GM12891 (cell line): ENCODE measurements at regions not wholly inside any gene's neighbourhood (a gene's known extent, or its start where the extent isn't known, plus 50 kb on each side); places are given as distances from the start of the nearest gene placed in this dataset.
A peak's percentile ranks its signal among the peaks of the same experiment; 100 is the strongest.
"Not testable (repeated sequence)": the region's sequence is repeated elsewhere in the genome, so short reads cannot be mapped to it uniquely, and the experiment has no call there.

Experiments used
- DNase-seq: peaks from one replicate; pipeline ENCODE4 v3.0.0; 2011; ENCODE audit warnings: low spot score; ENCODE audit not compliant: insufficient read length
- FAIRE-seq: peaks from 2 replicates; lab custom pipeline; 2011; peaks lifted over from hg19 to GRCh38; lab: Jason Lieb, UNC
- PAX5 ChIP-seq: IDR thresholded peaks from 2 replicates; pipeline ENCODE4 v1.6.1; 2011; ENCODE audit warnings: low read length, moderate library complexity, mild to moderate bottlenecking; ENCODE audit not compliant: insufficient read depth, severe bottlenecking
- POLR2A ChIP-seq: IDR thresholded peaks from 2 replicates; pipeline ENCODE4 v1.6.1; 2011; ENCODE audit warnings: low read depth, low read length, control low read depth
- POLR2AphosphoS5 ChIP-seq: IDR thresholded peaks from 2 replicates; pipeline ENCODE4 v1.6.1; 2011; ENCODE audit warnings: low read depth, low read length, control low read depth
- POU2F2 ChIP-seq: IDR thresholded peaks from 2 replicates; pipeline ENCODE4 v1.6.1; 2011; ENCODE audit warnings: low read depth, mild to moderate bottlenecking, control low read depth, low read length, moderate library complexity
- SPI1 ChIP-seq: IDR thresholded peaks from 2 replicates; pipeline ENCODE4 v1.6.1; 2011; ENCODE audit warnings: low read depth, low read length, control low read depth
- TAF1 ChIP-seq: IDR thresholded peaks from 2 replicates; pipeline ENCODE4 v1.6.1; 2011; ENCODE audit warnings: low read depth, low read length, control low read depth

DNA sequence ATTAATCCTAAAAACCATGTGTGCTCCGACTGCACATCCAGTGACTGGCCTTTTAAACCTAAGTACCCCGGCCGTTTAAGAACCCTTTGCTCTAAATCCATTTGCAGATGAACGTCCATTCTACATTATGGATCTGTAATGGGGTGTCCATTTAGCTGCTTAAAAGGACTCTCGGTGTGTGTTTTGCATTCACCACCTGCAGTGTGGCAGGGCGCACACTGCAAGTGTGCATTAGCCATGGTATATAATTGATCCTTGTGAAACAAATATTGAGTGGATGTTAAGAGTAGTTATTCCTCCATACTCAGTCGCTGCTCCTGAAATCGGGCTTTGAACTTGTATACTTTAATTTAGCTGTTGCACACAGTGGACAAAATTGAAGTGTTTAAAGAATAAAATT is 190.1 kb upstream of the WWC1 start:
- DNase-seq, result no peak
- FAIRE-seq, result no peak
- TF ChIP-seq POU2F2 (no peak), SPI1 (no peak), POLR2AphosphoS5 (no peak), TAF1 (no peak), POLR2A (no peak), PAX5 (no peak)

GRCh38 chr5:168103018-168103417 is 188.4 kb upstream of the WWC1 start:
- FAIRE-seq, DNase-seq: not testable (repeated sequence)

- DNase-seq, result no peak
- no peak for TF ChIP-seq POLR2A
- TF ChIP-seq SPI1, result no peak
- no peak for TF ChIP-seq POU2F2
- TF ChIP-seq POLR2AphosphoS5, result no peak
- no peak for TF ChIP-seq TAF1
- TF ChIP-seq PAX5, result no peak
- FAIRE-seq, result no peak
Observed at GRCh38 chr5:168104350-168104749, 187.1 kb upstream of the WWC1 start.

GRCh38 chr5:168104811-168105481 is 186.5 kb upstream of the WWC1 start:
- no peak for TF ChIP-seq POU2F2
- TF ChIP-seq SPI1, result no peak
- no peak for TF ChIP-seq POLR2AphosphoS5
- TF ChIP-seq POLR2A, result no peak
- no peak for TF ChIP-seq TAF1
- no peak for TF ChIP-seq PAX5
- FAIRE-seq (no peak), DNase-seq (no peak)

DNA sequence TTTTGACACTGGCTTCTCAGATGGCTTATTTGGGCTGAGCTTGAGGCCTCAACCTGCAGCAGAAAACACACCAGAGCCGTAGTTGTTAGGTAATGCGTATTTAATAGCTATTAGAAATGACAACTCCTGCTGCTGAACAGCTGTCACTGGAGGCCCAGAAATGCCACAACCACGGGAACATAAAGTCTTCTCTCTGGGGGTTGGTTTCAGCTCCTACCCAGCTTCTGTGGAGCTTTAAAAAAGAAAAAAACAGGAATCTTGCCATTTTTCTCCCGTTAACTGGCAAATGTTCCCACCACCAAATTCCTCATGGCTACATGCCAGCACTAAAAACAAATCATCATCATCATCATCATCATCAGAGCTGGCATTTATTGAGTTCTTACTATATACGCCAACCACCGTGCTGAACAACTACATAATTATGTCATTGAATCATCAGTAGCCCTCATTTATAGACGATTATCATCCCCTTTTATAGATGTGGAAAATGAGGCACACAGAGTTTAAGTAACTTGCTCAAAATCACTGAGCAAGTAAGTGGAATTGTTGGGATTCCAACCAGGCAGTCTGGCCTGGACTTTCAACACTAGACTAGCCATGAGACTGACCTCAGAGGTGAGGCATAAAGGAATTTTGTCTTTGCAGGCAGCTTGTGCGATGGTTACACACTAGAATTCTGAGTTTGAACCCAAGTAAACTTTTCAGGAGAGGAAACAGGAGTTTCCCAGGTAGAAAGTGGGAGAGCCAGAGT is 185.3 kb upstream of the WWC1 start:
- TF ChIP-seq PAX5, result no peak
- no peak for TF ChIP-seq TAF1
- no peak for TF ChIP-seq SPI1
- no peak for TF ChIP-seq POU2F2
- no peak for TF ChIP-seq POLR2AphosphoS5
- TF ChIP-seq POLR2A, result no peak
- DNase-seq (no peak), FAIRE-seq (no peak)

DNA sequence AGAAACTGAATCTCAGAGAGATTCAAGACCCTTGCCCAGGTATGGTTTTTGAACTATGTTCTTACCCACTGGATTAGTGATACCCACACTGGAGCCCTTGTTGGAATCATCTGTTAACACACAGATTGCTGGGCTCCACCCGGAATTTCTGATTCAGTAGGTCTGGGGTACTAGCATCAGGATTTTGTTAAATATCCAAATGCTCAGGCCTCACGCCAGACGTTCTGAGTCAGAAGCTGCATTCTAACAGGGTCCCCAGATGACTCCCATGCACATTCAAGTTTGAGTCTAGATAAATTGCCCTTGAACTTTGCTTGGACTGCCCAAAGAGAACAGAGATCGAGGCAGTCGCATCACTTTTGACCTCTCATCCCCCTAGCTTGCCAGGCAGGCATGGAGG is 182.0 kb upstream of the WWC1 start:
- no peak for DNase-seq
- FAIRE-seq, result no peak
- TF ChIP-seq TAF1, result no peak
- no peak for TF ChIP-seq POLR2AphosphoS5
- TF ChIP-seq POU2F2, result no peak
- no peak for TF ChIP-seq PAX5
- TF ChIP-seq POLR2A, result no peak
- TF ChIP-seq SPI1, result no peak

DNA sequence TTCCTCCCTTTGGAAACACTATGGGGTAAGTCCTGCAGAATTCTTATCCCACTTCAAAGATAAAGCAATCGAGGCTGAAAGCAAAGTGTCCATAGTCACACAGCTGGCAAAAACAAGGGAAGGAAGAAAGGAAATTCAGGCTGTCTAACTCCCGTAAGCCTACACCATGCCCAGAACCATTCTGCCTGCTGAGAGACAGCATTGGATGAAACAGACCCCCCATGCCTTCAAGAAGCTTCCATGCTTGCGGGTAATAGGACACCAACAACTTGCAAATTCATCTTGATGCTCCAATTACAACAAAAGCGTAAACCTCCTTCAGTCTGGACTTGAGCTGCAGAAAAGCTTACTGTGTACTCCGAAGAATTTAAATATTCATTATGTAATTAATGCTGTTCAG is 181.1 kb upstream of the WWC1 start:
- DNase-seq (no peak), FAIRE-seq (no peak)
- TF ChIP-seq POU2F2 (no peak), POLR2AphosphoS5 (no peak)

DNA sequence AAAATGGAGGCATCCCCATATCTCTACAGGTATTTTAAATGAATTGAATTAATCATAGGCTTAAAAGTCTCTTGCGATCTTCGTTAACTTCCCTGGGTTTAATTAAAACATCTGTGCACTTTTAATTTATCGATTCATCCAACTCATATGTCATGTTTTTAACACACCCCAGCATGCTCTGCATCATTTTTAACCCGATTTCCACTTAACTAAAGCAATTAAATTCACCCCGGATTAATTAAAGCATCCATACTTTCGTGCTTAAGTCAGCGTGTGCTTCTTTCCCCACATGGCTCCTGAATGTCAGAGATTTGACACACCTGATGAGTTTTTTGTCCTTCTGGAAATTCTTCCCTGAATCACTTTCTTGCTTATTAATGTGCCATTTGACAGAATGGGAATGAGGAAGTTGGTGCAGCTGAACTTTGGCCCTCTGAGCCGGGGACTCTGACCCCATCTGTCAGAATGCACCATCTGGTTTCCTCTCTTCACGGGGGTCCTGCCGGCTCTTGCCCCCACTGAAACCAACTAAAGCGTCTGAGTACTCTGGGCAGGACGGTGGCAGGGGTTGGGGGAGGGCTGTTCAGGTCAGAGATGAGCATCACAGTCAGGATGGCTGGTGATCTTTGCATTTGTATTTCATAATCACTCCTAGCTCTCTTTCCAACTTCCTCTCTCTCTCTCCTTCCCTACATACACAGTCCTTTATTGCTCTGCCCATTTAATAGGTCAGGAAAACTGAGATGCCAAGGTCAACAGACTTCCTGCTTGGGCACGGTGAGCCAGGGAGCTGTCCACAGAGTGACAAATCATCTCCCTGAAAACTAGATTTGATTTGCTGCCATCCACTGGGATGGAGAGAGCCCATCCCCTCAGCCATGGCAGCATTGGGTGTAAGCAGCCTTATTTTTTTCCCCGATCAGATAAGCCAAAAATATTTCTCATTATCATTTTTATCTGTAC is 180.3 kb upstream of the WWC1 start:
- DNase-seq (no peak), FAIRE-seq (no peak)
- no peak for TF ChIP-seq POLR2AphosphoS5
- no peak for TF ChIP-seq TAF1
- TF ChIP-seq SPI1, result no peak
- no peak for TF ChIP-seq POLR2A
- no peak for TF ChIP-seq POU2F2

GRCh38 chr5:168114444-168115017 is 176.9 kb upstream of the WWC1 start:
- no peak for TF ChIP-seq PAX5
- TF ChIP-seq TAF1, result no peak
- TF ChIP-seq POLR2AphosphoS5, result no peak
- no peak for TF ChIP-seq POLR2A
- no peak for TF ChIP-seq SPI1
- DNase-seq (peak; percentile 33), FAIRE-seq (peak; percentile 90)
